GM18520 (cell line): ENCODE measurements at regions not wholly inside any gene's neighbourhood (a gene's known extent, or its start where the extent isn't known, plus 50 kb on each side); places are given as distances from the start of the nearest gene placed in this dataset.
"Not testable (repeated sequence)": the region's sequence is repeated elsewhere in the genome, so short reads cannot be mapped to it uniquely, and the experiment has no call there.

Source experiments
- ATAC-seq: cut with Tn5 transposase; IDR thresholded peaks from one replicate; pipeline ENCODE4 v1.9.1; 2021; ENCODE audit not compliant: unreplicated experiment

DNA sequence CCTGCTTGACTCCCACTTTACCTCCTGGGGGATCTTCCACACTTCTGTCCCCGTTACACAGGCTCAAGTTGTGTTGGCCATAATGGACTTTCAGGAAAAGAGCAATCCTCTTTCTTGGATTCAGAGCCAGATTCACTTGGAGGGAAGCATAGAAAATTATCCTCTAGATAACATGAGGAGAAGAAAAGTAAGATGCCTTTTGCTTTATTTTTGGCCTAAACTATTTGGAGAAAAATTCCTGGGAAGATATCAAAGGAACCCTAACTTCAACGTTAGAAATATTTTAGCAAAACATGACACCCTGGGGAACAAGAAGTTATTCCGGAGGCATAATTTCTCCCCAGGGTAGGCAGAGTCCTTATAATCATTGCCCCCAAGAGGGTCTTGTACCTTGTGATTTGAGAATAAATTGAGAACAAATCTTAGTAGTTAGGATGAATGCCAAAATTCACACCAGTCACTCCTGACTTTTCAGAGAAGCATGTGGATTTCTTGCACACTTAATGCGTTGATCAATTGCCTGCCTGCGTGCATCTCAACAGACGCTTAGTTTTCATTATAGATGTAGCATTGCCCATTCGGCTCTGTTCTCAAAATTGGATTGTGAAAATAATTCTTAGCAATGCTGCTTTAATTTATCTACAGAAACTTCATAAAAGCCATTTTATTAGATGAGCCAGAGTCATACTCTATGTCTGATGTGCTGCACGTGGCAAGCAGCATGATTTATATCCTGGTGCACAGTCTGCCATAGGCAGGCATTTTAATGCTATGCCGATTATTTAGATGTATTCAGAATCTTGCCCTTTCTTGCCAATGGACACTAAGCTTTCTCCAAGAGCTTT is 224.4 kb downstream of the C7orf25 start:
- no peak for ATAC-seq

GRCh38 chr7:42686594-42687156 is 225.2 kb downstream of the C7orf25 start:
- no peak for ATAC-seq

GRCh38 chr7:42685911-42686310 is 226.0 kb downstream of the C7orf25 start:
- ATAC-seq: no peak

DNA sequence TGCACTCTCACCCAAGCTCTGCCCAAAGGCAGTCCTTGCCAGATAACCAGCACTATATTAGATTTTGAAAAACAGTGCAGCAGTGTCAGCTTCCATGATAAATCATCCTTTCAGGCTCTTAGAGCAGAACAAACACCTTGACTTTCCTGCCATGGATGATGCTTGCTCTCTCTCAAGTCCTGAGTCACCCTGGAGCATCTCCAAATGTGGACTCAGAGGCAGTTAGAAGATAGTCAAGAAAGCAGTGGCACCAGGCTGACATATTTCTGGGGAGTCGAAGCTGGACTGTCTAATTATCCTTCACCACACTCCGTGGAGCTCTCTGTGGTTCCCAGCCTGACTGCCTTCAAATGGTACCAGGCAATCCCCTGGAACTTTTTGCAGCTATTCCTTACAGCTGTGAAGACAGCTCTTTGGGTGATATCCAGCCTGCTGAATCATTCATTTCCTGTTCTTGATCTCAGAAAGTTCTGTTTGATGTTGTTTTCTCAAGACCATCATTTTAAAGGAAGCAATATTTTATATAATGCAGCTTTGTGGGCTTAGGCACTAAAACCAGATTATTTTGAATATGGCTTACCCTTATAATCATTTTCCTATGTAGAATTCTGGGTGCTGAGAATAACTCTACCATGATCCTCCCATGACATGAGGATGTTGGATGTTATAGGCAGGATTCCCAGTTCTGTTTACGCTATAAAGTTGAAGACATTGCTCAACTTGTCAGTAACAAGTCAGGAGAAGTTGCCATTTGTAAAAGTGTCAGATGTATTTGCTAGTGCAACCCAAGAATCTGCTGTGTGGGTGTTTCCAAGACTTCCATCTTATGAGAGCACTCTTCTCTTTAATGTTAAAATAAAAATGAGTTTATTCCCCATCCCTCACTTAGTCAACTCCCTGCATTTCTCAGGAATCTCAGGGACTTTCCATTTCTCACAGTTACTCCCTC is 233.8 kb downstream of the C7orf25 start:
- ATAC-seq: no peak

DNA sequence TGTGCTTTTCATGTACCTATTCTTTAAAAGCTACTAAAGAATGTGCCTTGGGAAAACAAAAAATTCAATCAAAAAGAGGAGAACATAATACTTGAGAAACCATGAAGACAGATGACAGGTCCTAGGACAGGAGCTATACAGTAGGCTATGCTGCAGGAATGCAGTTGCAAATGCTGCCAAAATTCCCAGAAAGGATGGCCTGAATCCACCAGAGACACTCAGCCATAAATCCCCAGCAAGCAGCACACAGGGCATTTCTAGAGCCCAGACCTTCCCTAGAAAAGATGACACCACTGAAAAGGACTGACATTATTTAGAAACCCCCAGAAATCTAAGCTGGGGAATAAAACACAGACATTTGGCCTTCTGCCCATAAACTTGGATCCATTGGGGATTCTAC is 237.3 kb downstream of the C7orf25 start:
- ATAC-seq: no peak

DNA sequence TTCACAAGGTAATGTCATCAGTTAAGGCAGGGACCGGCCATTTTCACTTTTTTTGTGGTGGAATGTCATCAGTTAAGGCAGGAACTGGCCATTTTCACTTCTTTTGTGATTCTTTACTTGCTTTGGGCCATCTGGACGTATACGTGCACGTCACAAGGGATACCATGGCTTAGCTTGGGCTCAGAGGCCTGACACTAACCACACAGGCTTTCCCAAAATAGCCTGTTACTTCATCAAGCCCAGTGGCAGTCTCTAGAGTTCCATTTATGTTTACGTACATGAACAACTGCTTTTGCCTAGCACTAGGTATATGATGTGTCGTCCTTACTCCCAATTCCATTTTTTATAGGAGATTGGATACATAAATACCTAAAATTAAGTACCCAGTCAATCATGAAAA is 237.9 kb downstream of the C7orf25 start:
- ATAC-seq: no peak

GRCh38 chr7:42672339-42672999 is 239.4 kb downstream of the C7orf25 start:
- ATAC-seq: no peak

DNA sequence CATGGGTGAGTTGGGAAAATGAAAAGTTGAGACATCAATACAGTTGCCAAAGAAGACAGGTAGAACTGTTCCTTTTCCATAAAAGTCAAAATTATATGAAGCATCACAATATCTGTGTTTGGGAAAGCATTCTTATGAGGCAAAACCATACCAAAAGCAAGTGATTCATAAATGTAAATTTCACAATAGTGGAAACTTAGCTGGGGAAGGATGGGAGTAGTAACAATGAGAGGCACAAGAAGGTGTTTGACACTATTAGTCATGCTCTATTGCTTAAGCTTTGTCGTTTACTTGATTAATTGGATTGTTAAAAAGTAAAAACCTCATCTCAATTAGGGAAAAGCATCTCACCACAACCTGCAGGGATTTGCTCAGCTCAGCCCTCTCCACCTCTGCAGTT is 240.2 kb downstream of the C7orf25 start:
- ATAC-seq: no peak

GRCh38 chr7:42666994-42667393 is 244.9 kb downstream of the C7orf25 start:
- ATAC-seq: no peak

DNA sequence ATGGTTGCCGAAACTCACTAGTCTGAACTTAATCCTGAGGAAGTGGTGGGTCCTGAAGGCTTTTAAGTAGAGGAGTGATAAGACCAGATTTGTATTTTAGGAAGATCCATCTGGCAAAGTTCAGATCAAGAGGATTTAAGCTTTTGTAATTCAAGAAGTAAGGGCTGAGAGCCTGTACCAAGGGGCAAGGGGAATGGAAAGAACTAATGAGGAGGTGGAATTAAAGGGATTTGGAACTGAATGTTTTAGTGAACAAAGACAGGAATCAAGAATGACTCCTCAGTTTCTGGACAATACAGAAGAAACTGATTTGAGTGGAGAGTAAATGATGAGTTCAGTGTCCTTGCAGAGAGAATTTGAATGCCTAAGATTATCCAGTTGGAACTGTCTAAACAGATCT is 249.0 kb downstream of the C7orf25 start:
- ATAC-seq: no peak

DNA sequence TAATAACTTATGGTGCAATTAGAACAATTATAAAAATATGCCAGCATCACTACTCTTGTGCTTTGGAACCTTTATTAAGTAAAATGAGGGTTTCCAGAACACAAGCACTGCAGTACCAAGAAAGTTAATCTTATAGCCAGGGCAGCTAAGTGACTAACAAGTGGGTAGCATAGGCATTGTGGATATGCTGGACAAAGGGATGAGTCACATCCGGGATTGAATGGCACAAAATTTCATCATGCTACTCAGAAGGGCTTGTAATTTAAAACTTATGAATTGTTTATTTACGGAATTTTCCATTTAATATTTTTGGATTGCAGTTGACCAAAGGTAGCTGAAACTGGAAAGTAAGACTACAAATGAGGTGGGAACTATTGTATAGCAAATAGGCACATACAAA is 250.6 kb downstream of the C7orf25 start:
- ATAC-seq: no peak

- no peak for ATAC-seq
These were observed 261.2 kb downstream of the C7orf25 start for GRCh38 chr7:42650701-42651100.

- ATAC-seq: no peak
These were observed 261.7 kb downstream of the C7orf25 start for GRCh38 chr7:42650171-42650570.

- no peak for ATAC-seq
These were observed 266.0 kb downstream of the C7orf25 start for GRCh38 chr7:42645906-42646305.

DNA sequence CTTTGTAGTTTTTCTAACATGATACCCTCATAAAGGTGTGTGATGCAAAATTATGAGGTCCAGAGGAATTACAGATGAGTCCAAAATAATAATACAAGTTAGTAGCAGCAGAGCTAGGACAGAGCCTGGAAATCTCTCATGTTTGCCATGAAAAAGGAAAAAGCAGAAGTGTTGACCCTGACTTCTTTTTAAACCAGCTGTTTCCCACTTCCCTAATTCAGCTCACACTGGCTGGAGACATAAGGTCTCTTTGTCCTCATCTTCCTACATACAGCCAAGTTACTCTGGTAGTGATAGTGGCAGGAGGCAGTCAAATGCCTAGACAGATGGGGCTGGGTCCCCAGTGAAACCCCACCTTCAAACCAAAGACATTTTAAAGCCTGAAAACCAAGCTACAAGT is 269.2 kb downstream of the C7orf25 start:
- ATAC-seq: no peak

DNA sequence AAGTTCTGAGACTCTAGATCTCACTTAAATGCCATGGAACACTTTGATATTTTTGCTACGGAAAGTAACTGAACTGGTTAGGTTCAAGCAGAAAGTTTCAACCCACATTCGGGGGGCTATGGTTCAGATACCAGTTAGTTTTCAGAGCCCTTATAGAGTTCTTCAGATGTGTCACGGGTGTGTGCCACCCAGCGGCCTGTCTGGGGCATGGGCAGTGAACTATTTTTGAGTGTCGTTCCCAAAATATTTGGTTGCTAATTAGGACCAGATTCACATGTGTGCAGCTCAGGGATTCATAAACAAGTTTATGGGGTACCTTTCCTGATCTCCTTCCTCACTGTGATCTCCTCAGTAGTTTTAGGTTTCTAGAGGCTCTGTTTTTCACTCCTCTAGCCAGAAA is 271.9 kb downstream of the C7orf25 start:
- no peak for ATAC-seq

DNA sequence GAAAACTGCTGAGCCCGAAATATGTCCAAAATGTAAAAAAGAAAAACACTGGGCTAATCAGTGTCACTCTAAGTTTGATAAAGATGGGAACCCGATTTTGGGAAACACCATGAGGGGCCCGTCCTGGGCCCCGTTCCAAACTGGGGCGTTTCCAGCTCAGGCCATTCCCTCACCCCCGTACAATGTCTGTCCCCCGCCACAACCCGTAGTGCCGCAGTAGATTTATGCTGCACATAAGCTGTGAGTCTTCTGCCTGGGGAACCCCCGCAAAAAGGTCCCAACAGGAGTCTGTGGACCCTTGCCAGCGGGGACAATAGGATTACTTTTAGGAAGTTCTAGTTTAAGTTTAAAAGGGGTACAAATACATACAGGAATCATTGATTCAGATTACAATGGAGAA is 275.5 kb downstream of the C7orf25 start:
- ATAC-seq: not testable (repeated sequence)

- no peak for ATAC-seq
These were observed 283.8 kb downstream of the C7orf25 start for GRCh38 chr7:42628054-42628453.

GRCh38 chr7:42627626-42628025 is 284.2 kb downstream of the C7orf25 start:
- no peak for ATAC-seq

- ATAC-seq: no peak
These were observed 284.8 kb downstream of the C7orf25 start for GRCh38 chr7:42627101-42627500.

DNA sequence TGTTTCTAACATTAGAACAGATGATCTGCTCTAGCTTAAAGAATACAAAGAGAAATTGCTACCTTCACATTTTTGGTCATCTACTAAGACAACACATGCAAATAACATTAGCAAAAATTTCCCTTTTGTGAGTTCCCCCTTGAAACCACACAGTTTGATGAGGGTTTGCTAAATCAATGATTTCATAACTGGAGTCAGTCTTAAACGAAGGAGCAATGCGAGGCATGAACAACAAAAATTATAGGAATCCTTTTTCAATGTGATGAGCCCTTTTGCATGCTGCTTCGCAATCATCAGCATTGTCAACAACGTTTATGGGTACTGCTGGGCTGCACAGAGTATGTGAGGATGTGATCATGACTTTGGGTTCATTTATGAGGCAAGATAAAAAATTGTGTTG is 286.4 kb downstream of the C7orf25 start:
- ATAC-seq: no peak
